HUES48 (cell line): ENCODE measurements at regions not wholly inside any gene's neighbourhood (a gene's known extent, or its start where the extent isn't known, plus 50 kb on each side); places are given as distances from the start of the nearest gene placed in this dataset.
"Not testable (repeated sequence)": the region's sequence is repeated elsewhere in the genome, so short reads cannot be mapped to it uniquely, and the experiment has no call there.

Source experiments
- H3K27ac ChIP-seq: one replicate; pipeline ENCODE4 v1.7.0; 2013; ENCODE audit warnings: low read depth, low read length, inconsistent platforms
- H3K27me3 ChIP-seq: 2 replicates; pipeline ENCODE4 v1.6.1; 2013; ENCODE audit warnings: mild to moderate bottlenecking, low read length; ENCODE audit not compliant: control insufficient read depth, insufficient read depth
- H3K36me3 ChIP-seq: 2 replicates; pipeline ENCODE4 v1.6.1; 2013; ENCODE audit warnings: low read length; ENCODE audit not compliant: control insufficient read depth, insufficient read depth
- H3K4me1 ChIP-seq: 2 replicates; pipeline ENCODE4 v1.6.1; 2013; ENCODE audit warnings: mild to moderate bottlenecking, low read length; ENCODE audit not compliant: control insufficient read depth, insufficient read depth
- H3K4me3 ChIP-seq: 2 replicates; pipeline ENCODE4 v1.5.1; 2013; ENCODE audit warnings: mild to moderate bottlenecking, low read depth, low read length
- H3K9ac ChIP-seq: 2 replicates; pipeline ENCODE4 v1.6.1; 2013; ENCODE audit warnings: mild to moderate bottlenecking, low read depth, low read length, moderate library complexity
- H3K9me3 ChIP-seq: 2 replicates; pipeline ENCODE4 v1.6.1; 2013; ENCODE audit warnings: low read length; ENCODE audit not compliant: control insufficient read depth, insufficient read depth

DNA sequence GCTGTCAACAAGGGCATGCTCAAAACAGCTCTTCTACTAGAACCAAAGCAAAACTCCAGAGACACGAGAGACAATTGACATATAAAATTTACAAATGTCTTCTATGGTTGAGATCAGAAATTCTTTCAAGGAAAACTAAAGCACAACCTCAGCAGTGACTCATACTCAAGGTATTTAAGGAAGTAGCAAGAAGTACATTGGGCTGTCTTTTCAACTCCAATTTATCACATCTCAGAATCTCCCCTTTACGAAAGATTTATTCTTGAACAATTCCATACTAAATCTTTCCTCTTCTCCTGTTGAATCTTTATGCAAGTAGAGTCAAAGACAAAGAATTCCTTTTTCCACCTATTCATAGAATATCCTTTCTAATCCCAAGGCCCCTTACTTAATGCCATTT, 324.0 kb downstream of the IRS1 start:
- no peaks in the 10 kb centered on the region for H3K36me3 ChIP-seq
- no peaks in the 10 kb centered on the region for H3K9me3 ChIP-seq
- H3K9ac ChIP-seq = no peak overlapping the region
- H3K4me1 ChIP-seq = peaks cover 16% of the 10 kb centered on the region; the same call in 1 of the 2 replicates
- H3K4me3 ChIP-seq = no peak overlapping the region; the same call in 1 of the 2 replicates
- no peak overlapping the region for H3K27ac ChIP-seq
- no peaks in the 10 kb centered on the region for H3K27me3 ChIP-seq

DNA sequence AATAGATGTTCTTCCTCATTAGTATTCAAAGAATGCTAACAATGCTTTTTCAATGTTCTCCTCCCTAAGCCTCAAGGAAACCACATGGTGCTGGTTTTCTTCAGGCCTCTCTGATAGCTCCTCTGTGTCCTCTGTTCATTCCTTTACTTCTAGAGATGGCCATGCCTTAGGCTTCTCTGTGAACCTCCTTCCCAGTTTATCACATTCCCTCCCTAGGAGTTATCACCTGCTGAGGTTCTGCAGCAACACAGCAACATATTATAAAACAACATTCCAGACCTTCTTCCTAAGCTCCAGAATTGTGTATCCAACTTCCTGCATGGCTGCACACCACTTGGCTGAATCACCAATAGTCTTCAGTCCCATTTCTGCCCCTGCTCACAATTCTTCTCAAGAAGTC, 325.5 kb downstream of the IRS1 start:
- Histone ChIP-seq H3K4me3 (no peak overlapping the region), H3K27ac (no peak overlapping the region), H3K4me1 (peaks cover 12% of the 10 kb centered on the region; the same call in 1 of the 2 replicates), H3K9me3 (no peaks in the 10 kb centered on the region), H3K36me3 (no peaks in the 10 kb centered on the region), H3K9ac (no peak overlapping the region), H3K27me3 (no peaks in the 10 kb centered on the region)

DNA sequence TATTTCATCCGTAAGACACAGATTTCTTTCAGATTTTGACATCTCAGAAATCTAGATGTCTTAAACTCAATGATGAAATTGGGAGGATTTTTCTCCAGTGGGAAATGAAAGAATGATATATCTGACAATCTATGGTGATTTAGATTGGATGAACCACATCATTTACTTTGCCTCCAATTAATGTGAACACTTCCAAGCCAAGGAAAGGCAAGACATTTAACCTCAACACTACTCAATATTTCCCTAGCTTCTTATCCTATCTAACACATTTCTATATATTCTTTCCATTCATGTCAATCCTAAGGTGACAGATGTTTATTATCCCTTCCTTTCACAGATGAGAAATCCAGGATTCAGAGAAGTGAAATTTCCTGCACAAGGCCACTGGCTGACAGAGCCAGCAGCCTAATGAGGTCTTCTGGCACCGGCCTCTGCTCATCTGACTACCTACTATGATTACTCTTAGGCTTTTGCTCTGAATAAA, 327.6 kb downstream of the IRS1 start:
- H3K9me3 ChIP-seq = no peaks in the 10 kb centered on the region

DNA sequence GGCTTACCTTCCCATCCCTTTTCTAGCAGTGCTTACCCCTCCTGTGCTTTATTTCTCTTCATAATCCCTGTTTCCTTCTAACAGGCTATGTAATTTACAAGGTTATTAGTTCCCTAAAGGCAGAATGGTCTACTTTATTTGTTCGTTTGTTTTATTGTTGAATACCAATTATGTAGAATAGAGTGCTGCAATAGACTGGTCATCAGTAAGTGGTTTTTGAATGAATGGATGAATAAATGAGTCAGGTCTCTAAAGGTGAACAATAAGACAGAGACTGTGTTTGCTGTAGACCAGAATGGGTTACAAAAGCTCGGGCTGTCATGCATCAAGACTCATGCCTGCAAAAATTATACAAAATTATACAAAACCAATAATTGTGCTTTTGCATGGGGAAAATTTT, 332.0 kb downstream of the IRS1 start:
- no peak overlapping the region for H3K27ac ChIP-seq
- no peaks in the 10 kb centered on the region for H3K27me3 ChIP-seq

More for the DNA sequence above, 327.6 kb downstream of the IRS1 start:
- H3K9ac ChIP-seq = no peak overlapping the region
- no peaks in the 10 kb centered on the region for H3K36me3 ChIP-seq
- H3K27me3 ChIP-seq = no peaks in the 10 kb centered on the region
- no peak overlapping the region for H3K4me3 ChIP-seq
- no peaks in the 10 kb centered on the region for H3K4me1 ChIP-seq
- H3K27ac ChIP-seq = no peak overlapping the region

DNA sequence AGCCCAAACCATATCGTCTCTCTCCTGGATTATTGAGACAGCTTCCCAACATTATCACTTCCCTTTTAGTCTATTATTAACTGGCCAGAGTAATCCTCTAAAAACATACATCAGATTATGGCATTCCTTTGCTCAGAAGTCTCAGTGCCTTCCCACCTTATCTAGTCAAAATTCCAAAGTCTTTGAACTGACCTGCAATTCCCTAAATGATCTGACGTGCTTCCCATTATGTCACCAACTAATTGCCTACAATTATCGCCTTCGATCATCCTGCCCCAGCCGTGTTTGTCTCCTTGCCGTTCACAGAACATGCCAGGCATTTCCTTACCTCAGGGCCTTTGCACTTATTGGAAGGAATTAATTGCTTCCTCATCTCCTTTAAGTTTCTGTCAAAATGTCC, 332.4 kb downstream of the IRS1 start:
- Histone ChIP-seq H3K4me3 (no peak overlapping the region), H3K9me3 (no peaks in the 10 kb centered on the region; the same call in 1 of the 2 replicates), H3K36me3 (no peaks in the 10 kb centered on the region), H3K27ac (no peak overlapping the region), H3K9ac (no peak overlapping the region), H3K4me1 (no peaks in the 10 kb centered on the region), H3K27me3 (no peaks in the 10 kb centered on the region)

More for the DNA sequence above, 332.0 kb downstream of the IRS1 start:
- Histone ChIP-seq H3K4me1 (no peaks in the 10 kb centered on the region), H3K9me3 (no peaks in the 10 kb centered on the region), H3K36me3 (no peaks in the 10 kb centered on the region), H3K4me3 (no peak overlapping the region), H3K9ac (no peak overlapping the region)

DNA sequence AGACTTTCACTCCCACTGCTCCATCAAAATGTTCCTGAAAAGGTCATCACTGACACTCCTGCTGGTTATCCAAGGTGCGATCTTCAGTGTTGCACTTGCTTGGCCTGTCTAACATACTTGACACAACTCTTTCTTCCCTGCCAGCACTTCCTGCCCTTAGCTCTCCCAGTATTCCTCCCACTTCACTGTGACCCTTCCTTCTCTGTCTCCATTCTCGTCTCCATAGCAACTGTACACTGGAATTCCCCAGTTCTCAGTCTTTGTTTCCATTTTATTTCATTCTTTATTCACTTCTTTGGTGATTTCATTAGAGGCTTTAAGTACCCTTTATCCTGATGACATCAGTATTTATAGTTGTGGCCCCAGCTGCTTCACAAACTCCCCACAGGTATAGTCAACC, 333.0 kb downstream of the IRS1 start:
- no peaks in the 10 kb centered on the region for H3K27me3 ChIP-seq
- H3K27ac ChIP-seq = no peak overlapping the region
- H3K4me3 ChIP-seq = no peak overlapping the region
- H3K4me1 ChIP-seq = no peaks in the 10 kb centered on the region
- no peak overlapping the region for H3K9ac ChIP-seq
- H3K36me3 ChIP-seq = no peaks in the 10 kb centered on the region
- H3K9me3 ChIP-seq = no peaks in the 10 kb centered on the region; the same call in 1 of the 2 replicates

DNA sequence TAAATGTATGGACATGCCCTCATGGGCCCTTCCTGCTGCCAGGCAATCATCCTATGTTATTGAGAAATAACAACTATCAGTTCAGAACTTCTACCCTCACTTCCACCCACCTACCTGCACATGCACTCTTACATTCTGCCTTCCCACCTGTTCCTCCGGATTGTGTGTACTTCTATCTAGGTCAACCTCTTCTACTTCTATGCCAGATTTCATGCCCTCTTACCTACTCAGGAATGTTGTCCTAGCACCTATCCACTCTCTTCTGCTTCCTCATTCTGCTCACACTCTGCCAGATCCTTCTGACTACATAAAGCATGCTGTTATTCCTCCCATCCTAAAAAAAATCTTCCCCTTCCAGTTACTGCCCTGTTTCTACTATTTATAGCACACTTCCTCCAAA, 333.5 kb downstream of the IRS1 start:
- Histone ChIP-seq H3K36me3 (no peaks in the 10 kb centered on the region), H3K27me3 (no peaks in the 10 kb centered on the region), H3K4me3 (no peak overlapping the region), H3K4me1 (no peaks in the 10 kb centered on the region), H3K27ac (no peak overlapping the region), H3K9me3 (no peaks in the 10 kb centered on the region; the same call in 1 of the 2 replicates), H3K9ac (no peak overlapping the region)

DNA sequence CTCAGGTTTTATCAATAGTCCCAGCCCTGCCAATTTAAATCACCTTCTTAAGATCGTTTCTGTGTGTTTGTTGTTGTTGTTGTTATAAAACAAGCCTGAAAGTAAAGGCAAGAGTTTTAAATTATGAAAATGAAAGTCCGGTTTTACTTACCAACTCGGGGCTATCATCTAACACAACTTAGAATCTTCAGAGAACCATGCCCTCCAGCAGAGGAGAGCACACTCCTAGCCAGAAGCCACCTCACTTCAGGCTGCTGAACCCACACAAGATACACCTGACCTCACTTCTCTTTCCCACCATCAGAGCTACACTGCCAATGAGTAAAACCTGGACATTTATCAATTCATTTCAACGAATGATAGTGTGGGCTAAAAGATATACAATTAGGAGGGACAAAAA, 335.2 kb downstream of the IRS1 start:
- H3K36me3 ChIP-seq = no peaks in the 10 kb centered on the region
- H3K9ac ChIP-seq = no peak overlapping the region
- H3K27me3 ChIP-seq = no peaks in the 10 kb centered on the region
- no peak overlapping the region for H3K4me3 ChIP-seq
- H3K27ac ChIP-seq = no peak overlapping the region
- no peaks in the 10 kb centered on the region for H3K4me1 ChIP-seq
- no peaks in the 10 kb centered on the region; the same call in 1 of the 2 replicates for H3K9me3 ChIP-seq

DNA sequence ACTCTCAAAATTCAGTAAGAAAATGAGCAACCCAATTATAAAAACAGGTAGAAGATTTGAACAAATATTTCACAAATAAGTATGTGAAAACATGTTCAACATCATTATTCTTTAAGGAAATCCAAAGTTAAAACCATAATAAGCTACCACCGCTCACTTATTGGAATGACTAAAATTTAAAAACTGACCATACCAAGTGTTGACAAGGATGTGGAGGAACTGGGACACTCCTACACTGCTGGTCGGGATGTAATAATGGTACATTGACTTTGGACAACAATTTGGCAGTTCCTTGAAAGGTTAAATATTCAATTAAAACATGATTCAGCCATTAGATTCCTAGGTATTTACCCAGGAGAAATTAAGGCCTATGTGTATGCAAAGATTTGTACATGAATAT, 336.5 kb downstream of the IRS1 start:
- Histone ChIP-seq H3K36me3 (no peaks in the 10 kb centered on the region), H3K4me1 (no peaks in the 10 kb centered on the region), H3K9ac (no peak overlapping the region), H3K9me3 (no peaks in the 10 kb centered on the region; the same call in 1 of the 2 replicates), H3K4me3 (no peak overlapping the region), H3K27ac (no peak overlapping the region), H3K27me3 (no peaks in the 10 kb centered on the region)

DNA sequence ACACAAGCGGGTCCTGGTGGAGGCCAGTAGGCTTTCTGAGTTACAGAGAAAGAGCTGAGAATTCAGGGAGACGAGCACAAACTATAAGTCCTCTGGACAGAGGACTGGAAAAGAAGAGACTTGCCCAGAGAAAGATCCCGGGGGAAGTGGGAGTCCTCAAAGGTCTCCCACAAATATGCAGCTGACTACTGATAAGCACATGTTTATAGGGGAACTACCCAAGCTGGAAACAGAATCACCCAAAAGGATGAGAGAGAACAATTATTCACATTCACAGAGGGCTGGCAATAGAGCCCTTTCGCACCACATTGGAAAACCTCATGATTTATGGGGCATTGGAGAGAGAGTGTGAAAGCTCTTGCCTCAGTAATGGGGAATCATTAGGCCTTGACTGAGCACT, 337.6 kb downstream of the IRS1 start:
- Histone ChIP-seq H3K9ac (no peak overlapping the region), H3K9me3 (no peaks in the 10 kb centered on the region; the same call in 1 of the 2 replicates), H3K36me3 (no peaks in the 10 kb centered on the region)

DNA sequence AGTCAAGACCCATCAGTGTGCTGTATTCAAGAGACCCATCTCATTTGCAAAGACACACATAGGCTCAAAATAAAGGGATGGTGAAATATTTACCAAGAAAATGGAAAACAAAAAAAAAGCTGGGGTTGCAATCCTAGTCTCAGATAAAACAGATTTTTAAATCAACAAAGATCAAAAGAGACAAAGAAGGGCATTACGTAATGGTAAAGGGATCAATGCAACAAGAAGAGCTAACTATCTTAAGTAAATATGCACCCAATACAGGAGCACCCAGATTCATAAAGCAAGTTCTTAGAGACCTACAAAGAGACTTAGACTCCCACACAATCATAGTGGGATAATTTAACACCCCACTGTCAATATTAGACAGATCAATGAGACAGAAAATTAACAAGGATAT, 343.5 kb downstream of the IRS1 start:
- H3K27me3 ChIP-seq, H3K27ac ChIP-seq, H3K9ac ChIP-seq, H3K4me1 ChIP-seq, H3K4me3 ChIP-seq, H3K36me3 ChIP-seq: not testable (repeated sequence)
- peaks cover 15% of the 10 kb centered on the region; the same call in 1 of the 2 replicates for H3K9me3 ChIP-seq

More for the DNA sequence above, 337.6 kb downstream of the IRS1 start:
- no peaks in the 10 kb centered on the region for H3K27me3 ChIP-seq
- no peak overlapping the region for H3K4me3 ChIP-seq
- H3K4me1 ChIP-seq = no peaks in the 10 kb centered on the region
- no peak overlapping the region for H3K27ac ChIP-seq
